ENCODE measurements at regions not wholly inside any gene's neighbourhood (a gene's known extent, or its start where the extent isn't known, plus 50 kb on each side); places are given as distances from the start of the nearest gene placed in this dataset.

- no peak overlapping the region for H3K4me3 ChIP-seq (ENCODE audit: low read depth, low read length)
- no peak for TF ChIP-seq CTCF (IDR thresholded peaks at IDR 0.05; ENCODE audit: insufficient read depth, low read length, missing control alignments)
- no peak for DNase-seq (ENCODE audit: low read depth, low spot score)
- CTCF ChIA-PET = no interaction called here
- POLR2A ChIA-PET = no interaction called here
Observed at GRCh38 chr3:167958141-167958540, 137.6 kb downstream of the GOLIM4 start.

- ChIA-PET CTCF (no interaction called here), POLR2A (no interaction called here)
- no peak overlapping the region for H3K4me3 ChIP-seq (ENCODE audit: low read depth, low read length)
- no peak for DNase-seq (ENCODE audit: low read depth, low spot score)
- no peak for TF ChIP-seq CTCF (IDR thresholded peaks at IDR 0.05; ENCODE audit: insufficient read depth, low read length, missing control alignments)
Observed at GRCh38 chr3:167952969-167953368, 142.8 kb downstream of the GOLIM4 start.

GRCh38 chr3:167950212-167950611, 145.5 kb downstream of the GOLIM4 start:
- H3K4me3 ChIP-seq (ENCODE audit: low read depth, low read length) = no peak overlapping the region
- DNase-seq (ENCODE audit: low read depth, low spot score) = no peak
- ChIA-PET POLR2A (no interaction called here), CTCF (no interaction called here)
- TF ChIP-seq CTCF (IDR thresholded peaks at IDR 0.05; ENCODE audit: insufficient read depth, low read length, missing control alignments) = no peak

GRCh38 chr3:167941234-167941995, 154.3 kb downstream of the GOLIM4 start:
- no peak for TF ChIP-seq CTCF (IDR thresholded peaks at IDR 0.05; ENCODE audit: insufficient read depth, low read length, missing control alignments)
- DNase-seq (ENCODE audit: low read depth, low spot score) = no peak
- no peak overlapping the region for H3K4me3 ChIP-seq (ENCODE audit: low read depth, low read length)
- POLR2A ChIA-PET = no interaction called here
- CTCF ChIA-PET = no interaction called here

GRCh38 chr3:167940241-167940640, 155.5 kb downstream of the GOLIM4 start:
- TF ChIP-seq CTCF (IDR thresholded peaks at IDR 0.05; ENCODE audit: insufficient read depth, low read length, missing control alignments) = no peak
- POLR2A ChIA-PET = no interaction called here
- DNase-seq (ENCODE audit: low read depth, low spot score) = no peak
- CTCF ChIA-PET = interaction anchor here (1.6 kb wide), 1 partner anchor 100 kb away, joined by 5 read pairs; no protein-coding TSS in a partner anchor
- no peak overlapping the region for H3K4me3 ChIP-seq (ENCODE audit: low read depth, low read length)

GRCh38 chr3:167938516-167938915, 157.2 kb downstream of the GOLIM4 start:
- ChIA-PET POLR2A (no interaction called here), CTCF (interaction anchor here (0.9 to 1.6 kb wide), 2 partner anchors 102 to 105 kb away, joined by 3 to 5 read pairs; no protein-coding TSS in a partner anchor)
- TF ChIP-seq CTCF (IDR thresholded peaks at IDR 0.05; ENCODE audit: insufficient read depth, low read length, missing control alignments) = no peak

More at GRCh38 chr3:167938516-167938915, 157.2 kb downstream of the GOLIM4 start:
- DNase-seq (ENCODE audit: low read depth, low spot score) = no peak
- no peak overlapping the region for H3K4me3 ChIP-seq (ENCODE audit: low read depth, low read length)

Data from AG04449 (cell line).